Ovary (tissue), 7 donors: ENCODE measurements at regions not wholly inside any gene's neighbourhood (a gene's known extent, or its start where the extent isn't known, plus 50 kb on each side); places are given as distances from the start of the nearest gene placed in this dataset.

Experiments
- DNase-seq, 5 donors: peaks; one replicate each; pipeline ENCODE4 v3.0.0-alpha.2; 2019 to 2020
- H3K27ac ChIP-seq, 2 donors: fragments of 200-600 bp; one replicate each; pipeline versions ENCODE4 v1.5.1 to v1.8.0; 2019 to 2022
- H3K27me3 ChIP-seq: fragments of 200-600 bp; one replicate; pipeline ENCODE4 v1.8.0; 2022
- H3K36me3 ChIP-seq: fragments of 200-600 bp; sonication (generic); one replicate; pipeline ENCODE4 v1.5.1; 2019
- H3K4me1 ChIP-seq: one replicate; pipeline ENCODE4 v1.8.1; 2013; ENCODE audit warnings: mild to moderate bottlenecking, moderate library complexity; ENCODE audit not compliant: insufficient read depth
- H3K4me3 ChIP-seq: fragments of 200-600 bp; sonication (generic); one replicate; pipeline ENCODE4 v1.5.1; 2017
- H3K9me3 ChIP-seq, 2 donors: fragments of 200-600 bp in 1 of 2; sonication (generic) in 1 of 2; one replicate each; pipeline versions ENCODE4 v1.5.1 to v1.8.1; 2013 to 2019; ENCODE audit warnings: mild to moderate bottlenecking in 1 of 2, moderate library complexity in 1 of 2
- CTCF ChIP-seq, 3 donors: fragments of 450-650 bp in 2 of 3; fragments of 200-600 bp in 1 of 3; IDR thresholded peaks; one replicate each; pipeline versions ENCODE4 v1.5.1 to v1.8.0; 2016 to 2022; ENCODE audit warnings: antibody characterized with exemption in 3 of 3, mild to moderate bottlenecking in 1 of 3
- EP300 ChIP-seq: sonication (generic); formaldehyde crosslinking; IDR thresholded peaks from one replicate; pipeline ENCODE4 v1.6.1; 2017; ENCODE audit warnings: antibody characterized with exemption
- POLR2A ChIP-seq: fragments of 450-650 bp; IDR thresholded peaks from one replicate; pipeline ENCODE4 v1.6.1; 2017; ENCODE audit warnings: antibody characterized with exemption, mild to moderate bottlenecking, moderate library complexity
- WGBS, 3 donors: extraction: QIAGEN DNeasy Blood & Tissue Kit in 1 of 3; methylation state at CpG; one replicate each; pipeline versions ENCODE4 v1.1.5 to v1.1.7; 2013 to 2017; 5-methylcytosine and 5-hydroxymethylcytosine counted together
- intact Hi-C, 4 donors: fragments of 100-400 bp; cut with DNase I; formaldehyde crosslinking; loops; one replicate each; pipeline versions ENCODE4 v1.11.0 to v1.15.1; 2022 to 2023
- donor health status: DM: no; HTN: no; CAD: no; lungs with moderate emphysema.
- donor health status: DM: no; HTN: no; CAD: no.
- donor health status: Bipolar disorder and iron deficiency.
- donor health status: DM: no; HTN: no; CAD: no.
- donor health status: DM: yes; HTN: yes; CAD: no.

GRCh38 chr7:110568388-110568787 is 522.5 kb upstream of the LRRN3 start:
- TF ChIP-seq CTCF (IDR thresholded peaks at IDR 0.05): no peak
- TF ChIP-seq EP300: no peak
- no peak for TF ChIP-seq POLR2A
- no peak for DNase-seq

GRCh38 chr7:110568932-110569331 is 522.0 kb upstream of the LRRN3 start:
- H3K4me1 ChIP-seq: no peaks in the 10 kb centered on the region
- no peak for DNase-seq
- H3K36me3 ChIP-seq: no peaks in the 10 kb centered on the region
- WGBS, 3 donors: 83 to 91% (median 89%) methylated on average over 6 of the region's 6 CpGs
- H3K4me3 ChIP-seq: no peak overlapping the region
- no peak for TF ChIP-seq EP300
- no peak for TF ChIP-seq POLR2A
- TF ChIP-seq CTCF (IDR thresholded peaks at IDR 0.05): no peak
- no peaks in the 10 kb centered on the region for H3K9me3 ChIP-seq
- no peak overlapping the region for H3K27ac ChIP-seq
- no peaks in the 10 kb centered on the region for H3K27me3 ChIP-seq
- intact Hi-C loops: no loop called here

More at GRCh38 chr7:110568388-110568787, 522.5 kb upstream of the LRRN3 start:
- Histone ChIP-seq H3K36me3 (no peaks in the 10 kb centered on the region), H3K27me3 (no peaks in the 10 kb centered on the region), H3K4me1 (no peaks in the 10 kb centered on the region), H3K9me3 (no peaks in the 10 kb centered on the region), H3K4me3 (no peak overlapping the region), H3K27ac (no peak overlapping the region)
- intact Hi-C loops: no loop called here
- WGBS, 3 donors: 94 to 99% (median 98%) methylated on average over 3 of the region's 3 CpGs

GRCh38 chr7:110569486-110570205 is 521.3 kb upstream of the LRRN3 start:
- intact Hi-C loops: no loop called here
- no peak overlapping the region for H3K4me3 ChIP-seq
- H3K27me3 ChIP-seq: no peaks in the 10 kb centered on the region
- no peak for DNase-seq
- no peaks in the 10 kb centered on the region for H3K36me3 ChIP-seq
- H3K27ac ChIP-seq: no peak overlapping the region
- WGBS, 3 donors: 34 to 44% (median 35%) methylated on average over 6 of the region's 6 CpGs
- TF ChIP-seq CTCF (IDR thresholded peaks at IDR 0.05) (no peak), POLR2A (no peak), EP300 (no peak)
- no peaks in the 10 kb centered on the region for H3K9me3 ChIP-seq
- H3K4me1 ChIP-seq: no peaks in the 10 kb centered on the region

GRCh38 chr7:110573862-110574528 is 516.9 kb upstream of the LRRN3 start:
- no peak overlapping the region for H3K4me3 ChIP-seq
- WGBS, 3 donors: 70 to 71% (median 70%) methylated on average over 6 of the region's 6 CpGs
- H3K27ac ChIP-seq: no peak overlapping the region
- no peaks in the 10 kb centered on the region for H3K27me3 ChIP-seq
- no peaks in the 10 kb centered on the region for H3K4me1 ChIP-seq
- intact Hi-C loops: no loop called here
- H3K36me3 ChIP-seq: no peaks in the 10 kb centered on the region
- no peak for DNase-seq
- TF ChIP-seq CTCF (IDR thresholded peaks at IDR 0.05): no peak
- no peak for TF ChIP-seq EP300
- TF ChIP-seq POLR2A: no peak
- no peaks in the 10 kb centered on the region for H3K9me3 ChIP-seq
